HepG2 (cell line): ENCODE measurements at regions not wholly inside any gene's neighbourhood (a gene's known extent, or its start where the extent isn't known, plus 50 kb on each side); places are given as distances from the start of the nearest gene placed in this dataset.

Experiments used
- ATAC-seq: fragments of 200-7000 bp; cut with Tn5 transposase; 3 replicates; pipeline ENCODE4 v1.9.1; 2020; ENCODE audit warnings: mild to moderate bottlenecking, moderate library complexity
- BruUV-seq: library from RNA; stranded (reverse); fragments of 400-500 nt; replicated peaks from 2 replicates; lab custom pipeline; 2021; lab: Mats Ljungman, UMichigan
- CTCF ChIA-PET: fragments of 300-600 bp; formaldehyde crosslinking; extraction: SDS; loops from one replicate; lab custom pipeline; 2021; ENCODE audit warnings: low total read pairs, inconsistent platforms, low intra/inter-chr PET ratio; lab: Yijun Ruan, JAX
- POLR2A ChIA-PET: fragments of 350-600 bp; sonication (Branson Sonifier 250); formaldehyde crosslinking; loops from one replicate; lab custom pipeline; 2020; ENCODE audit warnings: antibody characterized with exemption, inconsistent platforms; lab: Yijun Ruan, JAX
- DNase-seq: peaks from one replicate; pipeline ENCODE4 v3.0.0-alpha.2; 2015; ENCODE audit warnings: low spot score
- FAIRE-seq: peaks from 3 replicates; lab custom pipeline; 2011; peaks lifted over from hg19 to GRCh38; lab: Jason Lieb, UNC
- H2AFZ ChIP-seq: one replicate; pipeline ENCODE4 v1.6.1; 2011; ENCODE audit warnings: low read length, inconsistent platforms
- H3K27ac ChIP-seq: fragments of 300-600 bp; 3 replicates; pipeline ENCODE4 v1.8.0; 2011; ENCODE audit warnings: mixed run types, mild to moderate bottlenecking, mixed read lengths, low read length, inconsistent platforms; ENCODE audit not compliant: insufficient read depth; ENCODE audit errors: extremely low read length
- H3K27me3 ChIP-seq, 2 experiments: fragments of 200-600 bp in 1 of 2; 2 replicates in 1 of 2; 3 replicates in 1 of 2; pipeline versions ENCODE4 v1.6.0 to v1.8.0; 2011; ENCODE audit warnings: low read length in 2 of 2, mild to moderate bottlenecking in 2 of 2, moderate library complexity in 2 of 2, inconsistent platforms in 1 of 2; ENCODE audit not compliant: insufficient read depth in 2 of 2, control insufficient read depth in 1 of 2
- H3K36me3 ChIP-seq, 2 experiments: fragments of 200-600 bp in 1 of 2; replicated peaks in 1 of 2; 2 replicates in 1 of 2; 3 replicates in 1 of 2; pipeline versions ENCODE4 v1.5.1 to v1.8.0; 2011; ENCODE audit warnings: low read length in 2 of 2, inconsistent platforms in 1 of 2; ENCODE audit not compliant: insufficient read depth in 2 of 2, control insufficient read depth in 1 of 2
- H3K4me1 ChIP-seq: 2 replicates; pipeline ENCODE4 v1.5.1; 2012; ENCODE audit warnings: low read length, inconsistent platforms; ENCODE audit not compliant: insufficient read depth
- H3K4me2 ChIP-seq: 2 replicates; pipeline ENCODE4 v1.6.0; 2011; ENCODE audit warnings: low read depth, low read length, inconsistent platforms
- H3K4me3 ChIP-seq, 3 experiments: fragments of 200-600 bp in 1 of 3; sonication (generic), shearing (Covaris generic) in 1 of 3; replicated peaks in 1 of 3; 2 replicates each; pipeline ENCODE4 v1.5.1; 2011 to 2016; ENCODE audit warnings: low read length in 3 of 3, inconsistent platforms in 2 of 3, low read depth in 2 of 3, mild to moderate bottlenecking in 2 of 3, control low read depth in 1 of 3, mixed read lengths in 1 of 3; ENCODE audit not compliant: insufficient read depth in 1 of 3
- H3K79me2 ChIP-seq: one replicate; pipeline ENCODE4 v1.6.1; 2011; ENCODE audit warnings: low read length, inconsistent platforms; ENCODE audit not compliant: insufficient read depth
- H3K9ac ChIP-seq: 2 replicates; pipeline ENCODE4 v1.6.0; 2011; ENCODE audit warnings: mild to moderate bottlenecking, low read depth, low read length, inconsistent platforms; ENCODE audit not compliant: insufficient read depth
- H3K9me3 ChIP-seq: 2 replicates; pipeline ENCODE4 v1.5.1; 2012; ENCODE audit warnings: mild to moderate bottlenecking, low read length
- H4K20me1 ChIP-seq: 2 replicates; pipeline ENCODE4 v1.6.0; 2011; ENCODE audit warnings: inconsistent platforms, mild to moderate bottlenecking, low read length, moderate library complexity; ENCODE audit not compliant: insufficient read depth
- BRD4 ChIP-seq: sonication (generic); formaldehyde crosslinking; IDR thresholded peaks from 2 replicates; pipeline ENCODE4 v1.4.0; 2020; ENCODE audit warnings: missing genetic modification reagents
- CCDC6 ChIP-seq: sonication (generic); formaldehyde crosslinking; IDR thresholded peaks from 2 replicates; pipeline ENCODE4 v1.8.1; 2022; ENCODE audit warnings: mild to moderate bottlenecking, missing genetic modification reagents, moderate library complexity
- MBNL3 ChIP-seq: fragments of 250-450 bp; sonication (Bioruptor Pico); conservative IDR thresholded peaks from 2 replicates; pipeline ENCODE4 v1.8.0; 2022; ENCODE audit warnings: mild to moderate bottlenecking, inconsistent platforms
- MYNN ChIP-seq: sonication (generic); formaldehyde crosslinking; IDR thresholded peaks from 2 replicates; pipeline ENCODE4 v1.4.0; 2020; ENCODE audit warnings: mild to moderate bottlenecking, low read depth, missing genetic modification reagents
- NR2F6 ChIP-seq, 2 experiments: IDR thresholded peaks; 2 replicates each; pipeline ENCODE4 v1.6.1; 2016; ENCODE audit warnings: antibody characterized with exemption in 1 of 2, mild to moderate bottlenecking in 1 of 2
- SMC3 ChIP-seq: IDR thresholded peaks from 2 replicates; pipeline ENCODE4 v1.6.1; 2011; ENCODE audit warnings: low read length, improper control_type of control experiment
- TAF1 ChIP-seq: sonication (generic); formaldehyde crosslinking; IDR thresholded peaks from 2 replicates; pipeline ENCODE4 v1.4.0; 2020; ENCODE audit warnings: missing genetic modification reagents
- ZNF335 ChIP-seq: sonication (generic); formaldehyde crosslinking; IDR thresholded peaks from 2 replicates; pipeline ENCODE4 v1.4.0; 2020; ENCODE audit warnings: missing genetic modification reagents
- ZNF460 ChIP-seq: sonication (generic); formaldehyde crosslinking; IDR thresholded peaks from 2 replicates; pipeline ENCODE4 v1.5.1; 2020; ENCODE audit warnings: missing genetic modification reagents, mild to moderate bottlenecking, borderline replicate concordance
- ZNF552 ChIP-seq: sonication (generic); formaldehyde crosslinking; IDR thresholded peaks from 2 replicates; pipeline ENCODE4 v1.9.0; 2022; ENCODE audit warnings: missing genetic modification reagents, mild to moderate bottlenecking, borderline replicate concordance
- ZNF782 ChIP-seq: sonication (generic); formaldehyde crosslinking; IDR thresholded peaks from 2 replicates; pipeline ENCODE4 v1.4.0; 2020; ENCODE audit warnings: missing genetic modification reagents, mild to moderate bottlenecking, borderline replicate concordance
- ZZZ3 ChIP-seq: sonication (generic); formaldehyde crosslinking; IDR thresholded peaks from 2 replicates; pipeline ENCODE4 v1.4.0; 2020; ENCODE audit warnings: missing genetic modification reagents, mild to moderate bottlenecking, borderline replicate concordance
- WGBS: methylation state at CpG from one replicate; pipeline ENCODE4 v1.1.6; 2017; ENCODE audit warnings: low lambda C conversion rate; 5-methylcytosine and 5-hydroxymethylcytosine counted together
- in situ Hi-C: cut with HindIII; loops from 2 replicates; pipeline ENCODE4 v1.10.0; 2017; ENCODE audit warnings: low pct_unique_long_range_greater_than_20kb; ENCODE audit not compliant: extremely low pct_ligation_motif_present
- intact Hi-C: fragments of 100-400 bp; cut with micrococcal nuclease; formaldehyde crosslinking; loops from one replicate; pipeline ENCODE4 v1.10.0; 2022; ENCODE audit not compliant: unreplicated experiment
- TF ChIP-seq, protein P1 (sequence below): sonication (generic); formaldehyde crosslinking; IDR thresholded peaks from 2 replicates; pipeline ENCODE4 v1.5.0; 2020; ENCODE audit warnings: missing genetic modification reagents
- TF ChIP-seq, protein P2 (sequence below): sonication (generic); formaldehyde crosslinking; conservative IDR thresholded peaks from 2 replicates; pipeline ENCODE4 v1.8.0; 2022; ENCODE audit warnings: missing genetic modification reagents
- TF ChIP-seq, protein P3 (sequence below): IDR thresholded peaks from 2 replicates; pipeline ENCODE4 v1.6.1; 2018; ENCODE audit warnings: missing genetic modification reagents

- Histone ChIP-seq H4K20me1 (no peaks in the 10 kb centered on the region), H2AFZ (no peak overlapping the region), H3K27me3 (no peaks in the 10 kb centered on the region), H3K36me3 (no peaks in the 10 kb centered on the region), H3K79me2 (no peaks in the 10 kb centered on the region), H3K4me1 (no peaks in the 10 kb centered on the region), H3K4me2 (no peak overlapping the region), H3K9ac (no peak overlapping the region), H3K4me3 (no peak overlapping the region), H3K27ac (no peak overlapping the region), H3K9me3 (peaks cover 51% of the 10 kb centered on the region)
- 0% methylated on average over 2 of the region's 2 CpGs for WGBS
- intact Hi-C loops (no loop called here), in situ Hi-C loops (no loop called here)
- TF ChIP-seq ZNF552 (CRISPR knock-in tag) (no peak), BRD4 (no peak), SMC3 (no peak), ZNF460 (no peak), TAF1 (CRISPR knock-in tag) (no peak), ZNF335 (CRISPR knock-in tag) (no peak), ZZZ3 (CRISPR knock-in tag) (no peak), NR2F6 (IDR thresholded peaks at IDR 0.05) (no peak), NR2F6 (CRISPR knock-in tag; IDR thresholded peaks at IDR 0.05) (no peak), MBNL3 (CRISPR knock-in tag) (no peak), ZNF782 (CRISPR knock-in tag) (no peak), MYNN (CRISPR knock-in tag) (no peak), CCDC6 (CRISPR knock-in tag) (no peak)
- TF ChIP-seq, protein P1, sequence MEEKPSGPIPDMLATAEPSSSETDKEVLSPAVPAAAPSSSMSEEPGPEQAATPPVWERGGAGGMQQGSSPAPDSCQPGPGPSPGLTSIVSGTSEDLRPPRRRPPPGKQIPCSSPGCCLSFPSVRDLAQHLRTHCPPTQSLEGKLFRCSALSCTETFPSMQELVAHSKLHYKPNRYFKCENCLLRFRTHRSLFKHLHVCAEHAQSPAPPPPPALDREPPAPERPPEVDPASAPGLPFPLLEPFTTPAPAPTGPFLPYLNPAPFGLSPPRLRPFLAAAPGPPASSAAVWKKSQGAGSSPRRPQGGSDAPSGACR (CRISPR knock-in tag): no peak
- TF ChIP-seq, protein P2, sequence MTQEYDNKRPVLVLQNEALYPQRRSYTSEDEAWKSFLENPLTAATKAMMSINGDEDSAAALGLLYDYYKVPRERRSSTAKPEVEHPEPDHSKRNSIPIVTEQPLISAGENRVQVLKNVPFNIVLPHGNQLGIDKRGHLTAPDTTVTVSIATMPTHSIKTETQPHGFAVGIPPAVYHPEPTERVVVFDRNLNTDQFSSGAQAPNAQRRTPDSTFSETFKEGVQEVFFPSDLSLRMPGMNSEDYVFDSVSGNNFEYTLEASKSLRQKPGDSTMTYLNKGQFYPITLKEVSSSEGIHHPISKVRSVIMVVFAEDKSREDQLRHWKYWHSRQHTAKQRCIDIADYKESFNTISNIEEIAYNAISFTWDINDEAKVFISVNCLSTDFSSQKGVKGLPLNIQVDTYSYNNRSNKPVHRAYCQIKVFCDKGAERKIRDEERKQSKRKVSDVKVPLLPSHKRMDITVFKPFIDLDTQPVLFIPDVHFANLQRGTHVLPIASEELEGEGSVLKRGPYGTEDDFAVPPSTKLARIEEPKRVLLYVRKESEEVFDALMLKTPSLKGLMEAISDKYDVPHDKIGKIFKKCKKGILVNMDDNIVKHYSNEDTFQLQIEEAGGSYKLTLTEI (CRISPR knock-in tag): no peak
- TF ChIP-seq, protein P3, sequence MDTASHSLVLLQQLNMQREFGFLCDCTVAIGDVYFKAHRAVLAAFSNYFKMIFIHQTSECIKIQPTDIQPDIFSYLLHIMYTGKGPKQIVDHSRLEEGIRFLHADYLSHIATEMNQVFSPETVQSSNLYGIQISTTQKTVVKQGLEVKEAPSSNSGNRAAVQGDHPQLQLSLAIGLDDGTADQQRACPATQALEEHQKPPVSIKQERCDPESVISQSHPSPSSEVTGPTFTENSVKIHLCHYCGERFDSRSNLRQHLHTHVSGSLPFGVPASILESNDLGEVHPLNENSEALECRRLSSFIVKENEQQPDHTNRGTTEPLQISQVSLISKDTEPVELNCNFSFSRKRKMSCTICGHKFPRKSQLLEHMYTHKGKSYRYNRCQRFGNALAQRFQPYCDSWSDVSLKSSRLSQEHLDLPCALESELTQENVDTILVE (CRISPR knock-in tag): no peak
- no peak for DNase-seq
- no peak for ATAC-seq
- no TSS peak for BruUV-seq
- POLR2A ChIA-PET: no interaction called here
- FAIRE-seq: no peak
- CTCF ChIA-PET: no interaction called here
These were observed 340.0 kb downstream of the C12orf50 start for GRCh38 chr12:87689196-87689595.
